T-helper 2 cell (primary cell): ENCODE measurements at regions not wholly inside any gene's neighbourhood (a gene's known extent, or its start where the extent isn't known, plus 50 kb on each side); places are given as distances from the start of the nearest gene placed in this dataset.

Source experiments
- DNase-seq, 5 experiments: peaks; one replicate each; pipeline versions ENCODE4 v3.0.0 to v3.0.0-alpha.2; 2012 to 2022

DNA sequence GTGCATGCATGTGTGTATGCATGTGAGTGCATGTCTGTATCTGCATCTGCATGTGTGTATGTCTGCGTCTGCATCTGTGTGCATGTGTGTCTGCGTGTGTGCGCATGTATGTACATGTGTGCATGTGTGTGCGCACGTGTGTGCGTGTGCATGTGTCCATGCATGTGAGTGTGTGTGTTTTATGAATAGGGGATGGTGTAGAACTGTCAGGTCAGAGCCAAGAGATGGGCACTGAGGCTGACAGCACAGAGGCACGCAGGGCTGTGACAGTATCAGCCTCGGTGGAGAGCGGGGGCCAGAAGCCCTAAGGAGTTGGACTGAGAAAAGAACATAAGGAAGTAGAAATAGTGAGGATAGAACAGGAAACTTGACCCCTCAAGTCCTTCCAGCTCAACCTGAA lies 494.0 kb upstream of the MYT1L start:
- no peak for DNase-seq

DNA sequence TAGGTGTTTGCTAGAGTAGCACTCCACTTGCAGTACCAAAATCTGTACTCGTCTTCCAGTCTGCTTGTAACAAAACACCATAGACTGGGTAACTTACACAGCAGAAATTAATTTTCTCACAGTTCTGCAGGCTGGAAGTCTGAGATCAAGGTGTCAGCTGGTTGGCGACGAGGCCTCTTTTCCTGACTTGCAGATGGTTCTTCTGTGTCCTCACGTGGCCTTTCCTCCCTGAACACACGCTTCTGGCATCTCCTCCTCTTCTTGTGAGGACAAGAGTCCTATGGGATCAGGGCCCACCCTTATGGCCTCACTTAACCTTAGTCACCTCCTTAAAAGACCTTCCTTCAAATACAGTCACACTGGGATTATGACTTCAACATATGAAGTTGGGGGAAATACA lies 493.5 kb upstream of the MYT1L start:
- DNase-seq: no peak

DNA sequence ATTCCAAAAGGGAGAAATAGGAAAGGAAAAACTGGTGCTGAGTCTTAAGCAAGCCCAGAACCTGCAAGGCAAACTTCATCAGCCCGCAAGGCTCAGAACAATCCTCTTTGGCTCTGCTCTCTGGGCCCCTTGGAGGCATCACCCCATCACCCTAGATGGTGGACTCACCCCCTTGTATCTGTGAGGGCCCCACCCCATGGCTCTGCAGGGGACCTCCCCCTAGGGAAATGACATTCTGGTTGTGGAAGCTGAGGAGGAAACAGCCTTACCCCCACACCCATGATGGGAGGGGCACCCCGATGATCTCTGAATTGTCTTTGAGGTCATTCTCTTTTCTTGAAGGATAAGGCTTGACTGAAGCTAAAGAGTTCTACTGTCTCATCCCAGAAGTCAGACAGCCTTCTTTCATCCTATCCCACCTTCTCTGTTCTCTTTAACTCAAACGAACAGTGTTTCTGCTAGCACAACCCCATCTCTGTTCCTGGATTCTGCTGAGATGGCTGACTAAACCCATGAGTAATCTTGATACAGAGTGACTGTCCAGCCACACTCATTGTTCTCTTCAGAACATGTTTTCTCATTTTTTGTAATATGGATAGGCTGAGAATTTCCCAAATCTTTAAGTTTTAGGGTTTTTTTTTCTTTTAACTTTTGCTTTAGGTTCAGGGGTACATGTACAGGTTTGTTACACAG lies 492.1 kb upstream of the MYT1L start:
- no peak for DNase-seq

DNA sequence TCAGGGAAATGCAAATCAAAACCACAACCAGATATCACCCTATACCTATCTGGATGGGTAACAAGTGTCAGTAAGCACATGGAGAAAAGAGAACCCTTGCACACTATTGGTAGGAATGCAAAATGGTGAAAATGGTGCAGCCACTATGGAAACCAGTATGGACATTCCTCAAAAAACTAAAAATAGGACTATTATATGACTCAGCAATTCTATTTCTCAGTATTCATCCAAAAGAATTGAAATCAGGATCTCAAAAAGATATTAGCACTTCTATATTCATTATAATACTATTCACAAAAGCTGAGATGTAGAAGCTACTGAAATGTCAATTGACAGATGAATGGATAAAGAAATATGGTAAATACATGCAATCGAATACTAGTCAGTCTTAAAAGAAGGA lies 491.1 kb upstream of the MYT1L start:
- no peak for DNase-seq

DNA sequence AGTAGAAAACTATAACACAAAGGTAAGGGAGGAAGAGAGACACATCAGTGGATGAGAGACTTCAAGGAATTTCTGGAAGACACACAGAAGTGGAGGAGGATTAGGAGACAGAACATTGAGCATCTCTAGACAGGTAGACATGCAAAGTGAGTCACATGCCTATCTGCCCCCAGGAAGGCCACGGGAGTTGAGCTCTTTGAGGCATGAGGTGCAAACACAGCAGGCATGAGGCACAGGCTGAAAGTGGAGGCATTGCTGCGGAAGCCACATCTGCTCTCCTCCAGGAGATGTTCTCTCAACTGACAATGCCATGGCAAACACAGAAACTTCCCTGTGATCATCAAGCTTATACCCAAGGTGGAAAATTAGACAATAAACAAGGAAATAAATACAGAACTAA lies 481.6 kb upstream of the MYT1L start:
- DNase-seq: no peak

DNA sequence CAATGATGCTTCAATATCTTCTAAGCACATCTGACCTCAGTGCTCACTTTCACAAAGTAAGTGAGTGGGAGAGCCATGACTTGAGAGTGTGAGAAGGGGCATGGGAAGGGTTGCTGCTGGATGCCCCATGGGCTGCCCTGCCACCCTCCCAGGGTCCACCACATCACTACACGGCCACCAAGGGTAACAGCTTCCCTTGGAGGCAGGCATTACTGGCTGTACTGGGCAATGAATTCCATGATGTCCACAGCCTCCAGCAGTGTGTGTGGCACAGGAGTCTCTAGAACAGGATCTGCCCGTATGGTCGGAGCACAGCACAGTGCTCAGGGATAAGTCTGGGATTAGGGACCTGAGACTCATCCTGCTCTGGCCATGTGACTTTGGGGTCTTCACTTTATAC lies 481.0 kb upstream of the MYT1L start:
- no peak for DNase-seq

DNA sequence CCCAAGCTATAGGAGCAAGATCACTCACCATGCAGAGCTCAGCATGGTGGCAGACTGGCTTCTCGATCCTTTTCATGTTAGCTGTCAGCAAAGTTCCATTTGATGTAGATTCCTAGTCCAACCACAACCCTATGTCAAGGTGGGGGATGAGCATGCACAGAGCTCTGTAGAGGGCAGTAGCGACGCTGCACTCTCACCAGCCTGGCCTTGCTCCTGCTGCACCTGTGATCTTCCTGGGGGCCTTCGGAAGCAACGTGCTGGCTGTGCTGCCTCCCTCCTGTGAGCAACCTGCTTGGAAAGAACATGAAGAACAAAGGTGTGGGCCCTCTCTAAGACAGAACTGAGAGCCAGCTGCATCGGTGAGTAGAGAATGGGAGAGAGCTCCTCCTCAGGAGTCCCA lies 479.4 kb upstream of the MYT1L start:
- DNase-seq: no peak

DNA sequence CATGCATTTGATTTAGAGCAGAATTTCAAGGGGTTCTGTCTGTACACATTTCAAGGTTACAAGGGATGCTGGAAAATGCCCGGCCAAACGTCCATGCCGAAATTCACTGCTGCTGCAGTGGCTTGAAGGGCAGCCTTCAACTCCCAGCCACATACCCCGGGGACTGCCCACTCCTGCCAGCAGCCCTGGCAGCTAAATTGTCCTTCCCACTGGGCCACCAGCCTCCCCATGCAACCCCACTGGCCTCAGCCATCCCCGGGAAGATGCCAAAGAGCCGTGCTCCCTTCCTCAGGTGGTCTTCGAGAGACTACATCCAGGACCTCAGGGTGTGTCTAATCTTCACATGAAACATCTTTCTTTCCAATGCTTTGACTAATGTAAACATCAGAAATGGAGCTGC lies 478.7 kb upstream of the MYT1L start:
- DNase-seq: no peak

DNA sequence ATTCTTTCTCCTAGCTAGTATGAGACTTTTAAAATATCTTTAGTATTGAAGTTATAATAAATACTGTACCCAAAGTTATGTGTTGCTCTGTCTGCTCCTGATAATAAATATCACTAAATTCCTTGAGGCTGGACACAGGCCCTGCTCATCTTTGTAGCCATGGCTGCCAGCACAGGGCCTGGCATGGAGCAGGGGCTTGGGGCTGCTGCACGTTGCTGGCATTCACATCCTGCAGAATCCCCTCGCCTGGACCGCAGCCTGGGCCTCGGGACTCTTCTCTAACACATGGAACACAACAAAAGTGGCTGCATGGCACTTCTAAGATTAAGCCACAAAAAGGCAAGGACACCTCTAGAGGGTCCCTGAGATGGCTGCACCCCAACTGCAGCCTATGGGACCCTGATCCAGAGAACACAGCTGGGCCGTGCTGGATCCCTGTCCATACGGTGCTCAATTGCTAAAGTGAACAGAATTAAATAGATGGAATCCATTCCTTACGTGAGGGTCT lies 477.5 kb upstream of the MYT1L start:
- no peak for DNase-seq

DNA sequence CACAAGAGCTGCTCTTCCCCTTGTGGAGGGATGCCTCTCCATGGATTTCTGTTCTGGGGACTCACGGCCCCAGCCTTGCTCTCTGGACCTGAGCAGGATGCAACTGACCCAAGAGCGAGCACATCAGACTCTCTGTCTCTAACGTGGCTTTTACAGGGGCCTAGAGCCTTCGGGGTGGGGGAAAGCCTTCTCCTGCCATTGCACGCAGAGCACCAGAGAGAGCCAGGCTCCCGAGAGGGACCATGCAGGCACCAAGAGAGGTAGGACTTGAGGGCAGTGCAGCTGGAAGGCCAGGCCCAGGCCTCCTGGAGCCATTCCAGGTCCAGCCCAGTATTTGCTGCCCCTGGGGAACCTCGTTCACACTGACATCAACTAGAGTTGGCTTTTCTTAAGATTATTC lies 475.6 kb upstream of the MYT1L start:
- no peak for DNase-seq

DNA sequence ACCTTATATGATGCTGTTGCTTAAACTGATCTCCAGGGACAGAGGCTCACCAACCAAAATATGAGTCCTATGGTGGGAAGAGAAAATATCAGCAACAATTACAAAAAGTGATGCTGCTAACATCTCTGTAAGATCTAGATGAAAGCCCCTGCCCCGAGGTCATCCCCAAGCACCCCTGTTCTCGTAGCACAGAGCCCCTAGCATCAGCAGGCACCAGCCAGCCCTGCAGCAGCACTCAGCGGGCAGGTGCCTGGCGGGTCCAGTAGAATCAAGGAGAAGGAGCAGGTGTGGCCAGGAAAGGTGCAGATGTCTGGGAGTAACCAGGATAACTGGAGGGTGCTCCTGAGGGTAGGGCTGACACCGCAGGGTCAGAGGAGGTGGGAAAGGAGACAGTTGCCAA lies 474.2 kb upstream of the MYT1L start:
- no peak for DNase-seq

DNA sequence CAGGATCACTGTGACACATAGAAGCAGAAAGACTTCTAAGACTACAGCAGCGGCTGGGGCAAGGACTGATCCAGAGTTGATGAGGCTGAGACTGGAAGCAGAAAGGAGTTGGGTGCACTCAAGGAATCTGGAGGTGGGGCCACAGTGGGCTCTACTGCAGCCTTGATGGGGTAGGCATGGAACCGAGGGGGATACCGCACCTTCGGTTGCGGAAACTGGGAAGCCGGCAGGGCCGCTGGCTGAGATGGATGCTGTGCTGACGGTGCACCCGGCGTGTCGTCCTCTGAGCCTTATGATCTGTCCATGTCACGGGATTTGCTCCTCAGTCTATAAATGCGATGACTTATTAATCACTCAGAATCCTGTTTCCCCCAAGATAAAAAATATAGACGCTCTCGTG lies 473.5 kb upstream of the MYT1L start:
- DNase-seq: no peak

DNA sequence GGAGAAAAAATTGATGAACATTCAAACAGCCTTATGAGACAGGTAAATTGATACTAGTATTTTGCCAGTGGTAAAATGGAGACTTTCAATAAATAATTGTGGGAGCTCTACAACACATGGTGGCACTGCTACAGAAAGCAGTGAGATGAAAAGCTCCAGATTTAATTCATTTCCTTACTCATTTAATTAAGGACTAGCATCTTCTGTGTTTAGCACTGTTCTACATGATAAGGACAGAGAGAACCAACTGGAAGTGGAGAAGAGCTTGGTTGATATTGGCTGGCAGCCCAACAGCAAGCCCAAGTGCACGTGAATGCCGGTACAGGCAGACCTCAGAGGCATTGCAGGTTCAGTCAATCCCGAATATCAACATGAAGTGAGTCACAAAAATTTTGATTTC lies 470.4 kb upstream of the MYT1L start:
- no peak for DNase-seq

DNA sequence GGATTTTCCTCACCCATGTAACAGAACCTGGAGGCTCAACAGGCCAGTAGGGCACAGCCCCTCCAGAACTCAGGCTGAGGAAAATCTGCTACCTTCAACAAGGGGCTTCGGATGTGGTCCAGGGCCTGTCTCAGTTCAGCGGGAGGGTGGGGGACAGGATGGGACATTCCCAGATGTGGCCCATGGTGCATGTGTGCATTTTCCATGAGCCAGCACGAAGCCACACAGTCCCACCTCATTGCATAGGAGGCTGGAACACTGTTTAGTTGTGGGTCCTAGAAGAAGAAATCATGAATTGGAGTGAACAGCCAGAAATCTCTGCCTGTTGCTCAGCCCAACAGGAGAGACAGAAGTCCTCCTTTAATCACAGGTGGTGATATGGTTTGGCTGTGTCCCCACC lies 469.6 kb upstream of the MYT1L start:
- DNase-seq: no peak

DNA sequence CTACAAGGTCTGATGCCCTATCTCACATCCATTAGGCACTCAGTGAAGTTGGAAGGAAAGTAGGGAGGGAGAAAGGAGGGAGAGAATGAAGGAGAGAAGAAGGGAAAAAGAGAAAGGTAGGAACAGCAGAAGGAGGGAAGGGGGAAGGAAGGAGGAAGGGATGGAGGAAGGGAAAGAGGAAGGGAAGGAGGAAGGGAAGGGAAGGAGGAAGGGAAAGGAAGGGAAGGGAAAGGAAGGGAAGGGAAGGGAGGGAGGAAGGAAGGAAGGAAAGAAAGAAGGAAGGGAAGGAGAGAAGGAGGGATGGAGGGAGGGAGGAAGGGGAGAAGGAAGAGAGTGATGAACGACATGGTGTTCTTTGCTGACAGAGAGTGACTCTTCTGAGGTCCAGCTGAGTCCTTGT lies 468.9 kb upstream of the MYT1L start:
- no peak for DNase-seq

DNA sequence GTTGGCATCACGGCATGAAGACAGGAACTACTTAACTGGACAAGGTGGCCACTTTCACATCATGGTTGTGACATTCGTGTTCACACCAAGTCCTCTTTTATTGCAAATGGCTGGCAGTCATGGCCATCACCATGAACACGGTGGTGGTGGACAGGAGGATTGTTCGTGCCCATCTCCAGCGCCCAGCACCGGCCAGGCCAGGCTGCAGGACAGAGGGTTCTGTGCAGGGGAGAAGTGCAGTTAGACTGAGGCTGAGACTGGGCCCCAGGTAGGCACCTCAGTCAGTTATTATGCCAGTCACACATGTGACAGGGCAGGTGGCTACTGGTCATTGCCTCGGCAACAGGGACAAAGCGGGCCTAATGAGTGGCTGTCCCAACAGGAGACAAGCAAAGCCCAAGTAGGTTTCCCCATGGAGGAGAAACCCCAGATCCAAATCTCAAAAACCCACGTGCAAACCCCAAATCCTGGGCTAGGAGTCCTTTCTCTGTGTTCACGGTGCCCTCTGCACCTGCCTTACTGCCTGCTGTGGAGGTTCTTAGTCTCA lies 468.1 kb upstream of the MYT1L start:
- no peak for DNase-seq

DNA sequence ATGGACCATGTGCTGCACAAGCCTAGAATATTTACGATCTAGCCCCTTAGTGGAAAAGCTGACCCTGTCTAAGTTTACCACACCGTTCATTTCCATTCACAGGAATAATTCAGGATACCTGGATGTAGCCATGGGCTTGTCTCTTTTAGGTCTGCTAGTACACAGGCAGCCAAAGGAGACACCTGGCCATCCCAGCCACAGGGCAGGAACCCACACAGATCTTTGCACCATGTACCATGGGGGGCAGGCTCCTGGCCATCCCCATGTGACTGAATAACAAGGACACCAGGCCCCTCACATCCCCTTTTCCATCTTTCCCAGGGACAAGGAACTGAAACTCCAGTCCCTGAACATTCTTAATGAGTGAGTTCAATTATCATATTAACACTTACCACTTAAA lies 467.3 kb upstream of the MYT1L start:
- DNase-seq: no peak

DNA sequence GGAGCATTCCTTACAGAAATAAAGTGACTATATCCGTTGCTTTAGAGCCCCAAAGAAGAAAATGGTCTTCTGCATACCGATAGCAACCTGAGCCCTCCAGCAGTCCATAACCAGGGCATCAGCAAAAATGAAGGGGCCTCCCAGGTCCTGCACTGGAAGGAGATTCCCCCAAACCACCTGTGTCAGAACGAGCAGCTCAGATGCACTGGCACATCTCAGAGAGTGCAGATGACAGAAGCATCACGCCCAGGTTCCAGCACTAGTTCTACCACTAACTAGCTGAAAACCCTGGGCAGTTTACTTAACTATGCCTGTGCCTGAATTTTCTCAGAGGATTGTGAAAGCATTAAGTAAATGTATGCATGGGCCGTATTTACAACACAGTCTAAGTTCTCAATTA lies 466.7 kb upstream of the MYT1L start:
- DNase-seq: no peak

DNA sequence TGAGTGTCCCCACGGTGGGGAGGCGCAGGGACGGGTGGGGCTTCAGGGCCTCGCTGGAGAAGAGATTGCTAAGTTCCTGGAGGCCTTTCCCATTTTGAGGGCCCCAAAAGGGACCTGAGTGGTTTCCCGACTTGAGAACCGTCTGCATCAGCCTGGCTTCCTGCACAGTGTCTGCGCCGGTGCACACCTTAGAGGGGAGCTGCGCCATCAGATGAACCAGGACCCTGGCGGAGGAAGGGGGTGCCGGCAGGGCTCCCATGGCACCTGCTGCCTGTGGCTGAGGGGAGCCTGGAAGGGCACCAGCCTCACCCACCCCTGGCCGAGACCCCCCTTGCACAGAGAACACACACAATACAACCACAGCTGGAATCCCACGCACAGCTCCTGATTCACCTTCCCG lies 465.1 kb upstream of the MYT1L start:
- DNase-seq: no peak

DNA sequence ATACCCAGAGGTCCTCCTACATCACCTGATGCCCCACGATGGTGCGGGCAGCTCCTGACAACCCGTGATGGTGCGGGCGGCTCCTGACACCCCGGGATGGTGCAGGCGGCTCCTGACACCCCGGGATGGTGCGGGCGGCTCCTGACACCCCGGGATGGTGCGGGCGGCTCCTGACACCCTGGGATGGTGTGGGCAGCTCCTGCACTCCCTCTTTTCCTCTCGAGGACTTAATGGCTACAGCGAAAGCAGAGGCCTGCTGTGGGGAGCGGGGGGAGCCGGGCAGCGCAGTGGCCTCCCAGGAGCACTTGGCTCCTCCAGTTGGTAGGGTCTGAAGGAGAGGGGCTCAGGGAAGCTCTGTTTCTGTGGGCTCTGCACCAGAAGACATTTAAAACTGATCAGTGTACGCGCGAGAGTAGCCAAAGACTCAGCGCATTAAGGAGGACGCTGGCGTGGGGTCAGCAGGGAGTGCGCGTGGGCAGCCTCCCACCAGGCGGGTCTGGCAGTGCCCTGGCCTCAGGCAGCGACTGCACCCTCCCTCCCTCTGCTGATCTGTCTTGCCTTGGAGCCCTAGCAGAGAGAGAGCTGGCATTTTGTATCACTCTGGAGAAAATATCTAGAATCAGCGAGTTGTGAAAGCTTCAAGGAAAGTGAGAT lies 464.5 kb upstream of the MYT1L start:
- no peak for DNase-seq

DNA sequence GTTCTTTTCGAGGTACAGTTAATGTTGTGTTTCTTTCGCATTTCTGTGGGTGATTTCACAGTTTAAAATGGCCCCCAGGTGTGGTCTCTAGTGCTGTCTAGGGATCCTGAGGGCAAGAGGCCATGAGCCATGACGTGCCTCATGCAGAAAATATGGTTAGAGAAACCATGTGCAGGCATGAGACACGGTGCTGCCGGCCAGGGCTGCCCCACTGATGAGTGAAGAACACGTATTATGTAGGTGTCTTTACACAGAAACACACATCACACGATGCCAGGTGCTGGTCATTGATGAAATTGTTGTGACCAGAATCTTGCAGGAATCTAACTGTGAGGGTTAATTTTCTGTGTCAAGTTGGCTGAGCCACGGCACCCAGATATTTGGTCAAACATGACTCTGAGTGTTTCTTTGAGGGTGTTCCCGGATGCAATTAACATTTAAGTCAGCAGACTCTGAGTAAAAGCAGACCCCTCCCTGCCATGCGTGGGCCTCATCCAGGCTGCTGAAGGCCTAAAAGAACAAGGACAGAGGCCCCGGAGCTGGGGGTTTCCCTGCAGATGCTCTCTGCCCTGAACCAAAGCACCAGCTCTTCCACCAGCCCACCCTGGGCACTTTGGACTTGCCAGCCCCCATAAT lies 463.0 kb upstream of the MYT1L start:
- no peak for DNase-seq

DNA sequence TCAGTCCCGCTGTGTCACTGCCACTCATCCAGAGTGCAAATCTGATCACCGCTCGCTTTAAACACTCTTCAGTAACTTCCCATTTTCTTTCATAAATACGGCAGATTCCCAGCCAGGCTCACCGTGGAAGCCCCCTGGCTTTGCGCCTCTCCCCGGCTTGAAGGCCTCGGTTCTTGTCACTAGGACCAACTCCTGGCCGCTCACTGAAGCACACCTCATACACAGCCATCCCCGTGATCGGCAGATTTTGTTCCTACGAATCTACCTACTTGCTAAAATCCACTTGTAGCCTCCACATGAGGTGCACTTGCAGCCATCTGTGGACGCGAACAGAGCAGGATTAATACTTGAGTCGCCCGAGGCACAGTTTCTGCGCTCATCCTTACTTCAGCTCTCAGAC lies 462.4 kb upstream of the MYT1L start:
- DNase-seq: no peak

DNA sequence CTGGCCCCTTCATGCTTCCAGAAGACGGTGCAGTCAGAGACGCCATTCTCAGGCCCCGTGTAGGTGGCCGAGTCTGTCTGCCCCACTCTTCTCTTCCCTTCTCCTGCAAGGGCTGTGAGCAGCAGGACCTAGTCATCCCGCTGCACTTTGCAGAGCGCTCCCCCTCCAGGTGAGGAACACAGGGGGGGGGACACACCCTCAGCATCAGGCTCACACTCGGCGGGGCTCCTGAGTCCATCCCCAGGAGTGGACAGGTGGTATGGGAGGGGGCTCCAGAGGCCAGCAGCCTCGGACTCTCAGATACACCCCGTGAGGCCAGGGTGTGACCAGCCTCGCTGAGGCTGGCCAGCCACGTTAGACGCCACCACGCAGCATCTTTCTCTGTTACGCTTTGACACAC lies 460.5 kb upstream of the MYT1L start:
- no peak for DNase-seq

DNA sequence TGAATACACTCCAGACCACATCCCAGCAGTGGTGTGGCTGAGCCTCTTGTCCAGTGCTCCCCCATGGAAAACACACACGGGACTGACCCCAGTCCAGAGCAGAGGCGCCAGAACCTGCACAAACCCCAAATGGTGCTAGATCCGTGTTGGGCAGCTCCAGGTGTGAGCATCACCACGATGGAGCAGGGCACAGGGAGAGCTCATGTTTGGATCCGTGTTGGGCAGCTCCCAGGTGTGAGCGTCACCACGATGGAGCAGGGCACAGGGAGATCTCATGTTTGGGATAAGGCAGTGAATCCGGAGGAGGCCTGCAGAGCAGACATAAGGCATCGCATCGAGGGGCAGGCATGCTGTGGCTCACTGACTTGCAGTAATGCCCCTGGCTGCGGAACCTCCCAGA lies 460.0 kb upstream of the MYT1L start:
- no peak for DNase-seq
